HUDEP-2 (cell line): ENCODE measurements at regions not wholly inside any gene's neighbourhood (a gene's known extent, or its start where the extent isn't known, plus 50 kb on each side); places are given as distances from the start of the nearest gene placed in this dataset.

Experiments
- DNase-seq, 76 experiments: peaks; one replicate each; lab custom pipeline; 2025; ENCODE audit not compliant: unreplicated experiment in 76 of 76; lab: John Stamatoyannopoulos, UW

GRCh38 chr7:26044320-26044719 lies 107.7 kb upstream of the NFE2L3 start:
- no peak for DNase-seq

DNA sequence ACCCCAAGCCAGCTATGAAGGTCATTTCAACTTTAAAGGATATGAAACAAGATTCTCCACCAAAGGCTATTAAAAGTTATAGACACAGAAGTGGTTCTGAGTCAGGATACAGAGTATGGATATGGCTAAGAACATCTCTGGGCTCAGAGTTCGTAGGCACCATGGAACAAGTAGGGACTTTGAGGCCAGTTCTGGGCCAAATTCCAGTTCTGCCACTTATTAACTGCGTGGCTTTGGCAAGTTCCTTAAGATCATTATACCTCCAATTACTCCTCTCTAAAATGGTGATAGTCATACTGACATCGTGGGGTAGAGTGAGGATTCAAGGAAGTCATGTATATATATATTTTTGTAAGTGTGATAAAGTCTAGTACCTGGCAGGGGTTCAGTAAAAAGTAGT lies 105.8 kb upstream of the NFE2L3 start:
- DNase-seq = no peak

DNA sequence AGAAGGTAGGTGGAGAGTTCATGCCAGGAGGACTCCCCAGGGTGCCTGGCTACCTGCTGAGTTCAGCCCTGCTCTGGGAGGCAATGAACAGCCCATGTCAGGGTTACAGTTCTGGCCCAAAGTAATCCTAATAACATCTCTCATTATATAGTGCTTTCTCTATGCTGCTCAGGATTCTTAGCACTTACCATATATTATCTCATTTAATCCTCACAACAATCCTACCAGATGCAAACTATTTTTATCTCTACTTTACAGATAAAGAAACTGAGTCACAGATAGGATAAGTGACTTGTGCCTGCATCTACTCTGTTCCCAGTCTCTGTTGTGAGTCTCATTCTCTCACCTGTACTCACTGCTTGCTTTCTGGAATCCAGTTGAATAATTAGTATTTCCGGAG lies 105.1 kb upstream of the NFE2L3 start:
- no peak for DNase-seq

- no peak for DNase-seq
These were observed 103.3 kb upstream of the NFE2L3 start for GRCh38 chr7:26048663-26049062.

DNA sequence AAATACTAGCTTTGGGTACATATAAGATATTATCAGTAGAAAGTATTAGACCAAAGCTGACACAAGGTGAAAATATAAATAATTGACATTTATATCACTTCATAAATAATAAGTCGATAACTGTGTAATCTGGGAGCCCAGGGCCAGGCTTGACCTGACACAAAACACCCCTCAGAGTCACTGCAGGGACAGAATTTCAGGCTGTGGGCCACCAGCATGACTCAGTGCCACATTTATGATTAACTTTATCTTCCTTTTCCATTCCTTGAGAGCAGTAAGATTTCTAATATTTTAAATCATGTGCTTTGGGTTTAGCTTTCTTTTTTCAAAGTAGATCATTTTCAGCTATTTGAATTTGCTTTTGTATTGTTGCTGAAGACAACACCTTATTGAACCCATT lies 102.9 kb upstream of the NFE2L3 start:
- no peak for DNase-seq

- no peak for DNase-seq
These were observed 101.0 kb upstream of the NFE2L3 start for GRCh38 chr7:26051021-26051420.

DNA sequence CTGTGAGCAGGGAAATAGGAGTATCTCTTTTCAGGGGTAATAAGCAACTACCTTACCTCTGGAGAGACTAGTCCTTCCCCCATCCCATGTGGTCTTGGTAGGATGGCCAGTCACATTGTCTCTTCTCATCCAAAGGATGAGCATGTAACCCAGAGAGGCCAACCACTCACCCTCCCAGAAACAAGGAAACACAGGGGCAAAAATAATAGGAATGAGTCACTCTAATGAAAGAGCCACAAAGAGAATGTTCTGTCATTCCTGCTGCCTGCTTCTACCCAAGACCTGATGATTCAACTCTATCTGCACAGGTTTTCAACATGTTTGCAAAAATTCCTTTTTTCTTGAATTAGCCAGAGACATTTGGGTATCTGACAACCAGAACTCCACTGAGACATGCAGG lies 99.3 kb upstream of the NFE2L3 start:
- no peak for DNase-seq

GRCh38 chr7:26054386-26054785 lies 97.6 kb upstream of the NFE2L3 start:
- no peak for DNase-seq

DNA sequence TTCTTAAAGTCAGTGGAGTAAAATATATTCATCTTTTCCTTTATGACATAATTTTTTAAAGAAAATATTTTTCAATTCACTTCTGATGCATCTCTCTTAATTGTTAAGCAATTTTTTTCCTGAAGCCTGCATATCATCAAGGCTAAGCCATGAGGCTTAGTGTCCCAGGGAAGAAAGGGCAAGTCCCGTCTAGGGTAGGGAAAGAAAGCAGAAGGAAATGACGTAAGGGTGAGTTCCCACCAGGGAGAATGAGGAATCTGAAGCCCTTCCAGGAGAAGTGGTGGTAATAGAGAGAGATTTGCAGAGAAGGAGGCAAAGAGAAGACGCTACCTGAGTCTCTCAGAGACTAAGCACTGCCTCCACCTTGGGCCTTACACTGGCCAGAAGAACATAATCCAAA lies 96.8 kb upstream of the NFE2L3 start:
- no peak for DNase-seq

GRCh38 chr7:26060733-26061677 lies 91.0 kb upstream of the NFE2L3 start:
- no peak for DNase-seq

- peak in 48 of 76 experiments; percentile 2 to 61 (median 19) for DNase-seq
These were observed 90.1 kb upstream of the NFE2L3 start for GRCh38 chr7:26061678-26062603.

GRCh38 chr7:26065652-26066051 lies 86.3 kb upstream of the NFE2L3 start:
- DNase-seq = no peak

DNA sequence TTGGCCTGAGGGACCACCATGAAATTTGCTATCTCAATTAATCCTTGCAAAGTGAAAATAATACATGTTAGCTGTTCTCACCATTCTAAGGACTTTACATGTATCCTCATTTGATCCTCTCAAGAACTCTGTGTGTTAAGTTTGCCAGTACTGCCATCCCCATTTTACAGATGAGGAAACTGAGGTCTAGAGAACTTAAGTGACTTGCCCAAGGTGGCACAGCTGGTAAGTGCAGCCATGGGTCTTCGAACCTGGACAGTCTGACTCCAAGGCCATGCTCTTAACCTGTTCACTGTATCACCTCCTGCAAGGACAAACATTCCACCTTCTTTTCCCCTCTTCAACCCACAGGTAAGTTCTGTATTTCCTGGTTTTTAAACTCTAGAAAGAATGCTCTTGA lies 85.3 kb upstream of the NFE2L3 start:
- no peak for DNase-seq

DNA sequence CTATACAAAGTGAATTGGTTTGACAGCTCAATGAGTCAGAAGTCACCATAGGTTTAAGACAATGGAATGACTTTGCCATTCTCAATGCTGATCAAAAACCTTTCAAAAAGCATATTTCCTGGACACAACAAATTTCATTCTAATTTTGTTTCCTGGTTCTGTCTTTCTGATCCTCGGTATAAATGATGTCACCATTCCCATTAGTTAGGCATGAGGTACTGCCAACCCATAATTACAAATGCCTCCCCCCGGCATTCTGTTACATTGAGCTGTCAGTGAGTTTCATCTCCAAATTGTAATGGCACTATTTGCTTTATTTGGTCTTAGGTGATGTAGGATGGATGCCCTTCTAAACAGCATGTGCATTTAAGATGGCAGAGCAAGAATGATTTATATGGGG lies 81.7 kb upstream of the NFE2L3 start:
- no peak for DNase-seq

DNA sequence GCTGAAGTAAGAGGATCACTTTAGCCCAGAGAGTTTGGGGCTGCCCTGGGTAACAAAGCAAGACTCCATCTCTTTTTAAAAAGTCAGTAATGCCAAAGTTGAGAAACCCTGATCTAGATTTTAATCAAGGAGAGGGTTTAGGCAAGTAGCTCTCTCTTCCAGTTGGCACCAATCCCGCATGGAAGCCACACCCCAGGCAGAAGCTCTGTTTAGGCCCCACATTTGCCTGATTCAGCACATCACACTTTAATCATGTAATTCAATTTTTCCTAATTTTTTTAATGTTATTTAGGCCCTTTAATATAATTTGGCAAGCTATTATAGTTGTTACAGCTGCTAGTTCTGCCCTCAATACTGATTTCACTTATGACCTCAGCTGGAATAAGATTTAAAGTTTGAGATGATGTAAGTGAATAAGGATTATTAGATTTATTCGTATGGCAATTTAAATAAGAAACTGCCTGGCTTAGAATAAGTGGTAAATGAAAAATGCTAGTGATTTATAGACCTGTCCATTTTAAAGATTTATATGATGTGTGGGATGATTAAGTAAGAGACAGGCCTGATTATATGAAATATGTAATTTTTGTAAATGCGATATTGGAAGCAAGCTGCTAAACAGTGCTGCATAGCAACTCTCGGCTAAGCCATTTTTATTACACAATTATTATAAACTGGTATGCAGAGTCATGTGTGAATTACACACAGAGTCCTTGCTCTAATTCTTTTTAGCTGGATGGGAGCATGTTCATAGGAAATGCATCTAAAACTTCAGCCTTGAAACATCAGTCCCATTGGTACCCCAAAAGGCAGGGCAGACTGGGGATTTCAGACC lies 80.2 kb upstream of the NFE2L3 start:
- no peak for DNase-seq

DNA sequence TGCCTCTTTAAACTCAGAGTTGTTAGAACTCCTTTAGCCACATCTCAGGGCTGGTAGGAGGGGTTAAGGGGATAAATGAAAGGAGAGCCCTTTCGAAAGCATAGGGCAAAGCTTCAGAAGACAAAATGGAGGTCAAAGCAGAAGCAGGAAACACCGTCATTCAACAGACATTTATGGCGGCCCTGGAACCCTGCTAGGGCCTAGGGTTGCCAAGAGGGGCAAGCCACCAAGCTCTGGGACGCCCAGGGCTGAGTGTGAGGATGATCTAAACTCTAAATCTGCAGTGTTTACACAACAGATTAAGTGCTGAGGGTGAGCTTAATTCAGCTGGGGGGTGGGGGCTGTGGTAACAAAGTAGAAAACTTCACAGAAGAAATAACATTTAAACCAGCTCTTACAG lies 79.0 kb upstream of the NFE2L3 start:
- DNase-seq = no peak

GRCh38 chr7:26074919-26075318 lies 77.1 kb upstream of the NFE2L3 start:
- DNase-seq = no peak

- DNase-seq = no peak
These were observed 75.3 kb upstream of the NFE2L3 start for GRCh38 chr7:26076691-26077090.

DNA sequence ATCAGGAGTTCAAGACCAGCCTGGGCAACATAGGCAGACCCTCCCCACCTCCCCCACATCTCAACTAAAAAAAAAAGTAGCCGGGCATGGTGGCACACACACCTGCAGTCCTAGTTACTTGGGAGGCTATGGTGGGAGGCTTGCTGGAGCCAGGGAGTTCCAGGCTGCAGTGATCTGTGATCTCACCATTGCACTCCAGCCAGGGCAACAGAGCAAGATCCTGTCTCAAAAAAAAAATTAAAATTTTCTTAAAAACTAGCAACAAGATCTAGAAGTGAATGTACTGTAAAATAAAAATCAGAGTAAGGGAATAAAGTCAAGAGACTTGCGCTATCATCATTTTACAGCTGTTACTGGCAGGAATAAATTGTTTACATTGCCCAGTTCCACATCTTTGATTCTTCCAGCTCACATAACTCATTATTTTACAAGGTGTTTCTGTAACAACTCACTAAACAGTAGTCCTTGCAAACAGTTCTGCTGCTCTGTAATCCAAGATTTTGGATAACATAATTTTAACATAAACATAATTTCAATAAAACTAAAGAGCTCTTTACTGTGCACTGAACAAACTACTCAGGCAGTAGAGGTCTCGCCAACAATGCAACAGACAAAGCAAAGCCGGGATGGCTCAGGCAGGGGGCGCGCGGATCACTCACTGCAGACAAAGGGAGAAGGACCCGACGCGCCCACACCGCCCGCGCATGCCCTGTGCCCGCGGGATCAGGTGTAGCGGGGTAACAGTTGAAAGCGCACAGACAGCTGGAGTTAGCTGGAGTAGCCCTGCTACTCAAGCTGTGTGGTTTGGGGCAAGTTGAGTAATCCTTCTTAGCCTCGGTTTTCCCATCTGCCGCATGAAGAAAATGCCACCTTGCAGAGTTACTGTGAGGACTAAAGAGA lies 73.3 kb upstream of the NFE2L3 start:
- DNase-seq = peak in 55 of 76 experiments; percentile 3 to 75 (median 43)

DNA sequence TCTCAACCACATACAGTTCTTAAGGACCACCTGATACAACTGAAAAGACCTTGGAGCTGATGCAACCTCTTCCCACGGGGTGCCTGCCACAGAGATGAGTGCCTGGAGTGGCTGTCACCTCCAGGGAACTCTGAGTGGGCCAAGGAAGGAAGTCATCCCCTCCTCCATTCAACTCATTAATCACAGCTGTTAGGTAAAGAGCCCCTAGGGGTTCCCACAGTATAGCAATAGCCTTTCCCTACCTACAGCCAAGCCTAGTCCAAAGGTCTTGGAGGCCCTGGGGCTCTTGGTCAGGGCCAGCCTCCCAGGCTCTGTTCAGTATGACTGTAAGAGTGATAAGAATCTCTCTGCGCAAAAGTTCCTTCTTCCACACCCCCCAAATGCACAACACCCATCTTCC lies 70.4 kb upstream of the NFE2L3 start:
- DNase-seq = no peak
